GM12872 (cell line): ENCODE measurements at regions not wholly inside any gene's neighbourhood (a gene's known extent, or its start where the extent isn't known, plus 50 kb on each side); places are given as distances from the start of the nearest gene placed in this dataset.

Experiments used
- CTCF ChIP-seq: IDR thresholded peaks from 3 replicates; pipeline ENCODE4 v1.5.1; 2011; ENCODE audit warnings: low read depth, mild to moderate bottlenecking, low read length, moderate library complexity; ENCODE audit not compliant: insufficient read depth

GRCh38 chr2:144971786-144972335 is 451.9 kb upstream of the ZEB2 start:
- no peak for TF ChIP-seq CTCF

- TF ChIP-seq CTCF: no peak
These were observed 448.0 kb upstream of the ZEB2 start for GRCh38 chr2:144967961-144968360.

- TF ChIP-seq CTCF: no peak
These were observed 445.3 kb upstream of the ZEB2 start for GRCh38 chr2:144965172-144965571.

- no peak for TF ChIP-seq CTCF
These were observed 443.1 kb upstream of the ZEB2 start for GRCh38 chr2:144963031-144963430.

GRCh38 chr2:144959416-144959815 is 439.5 kb upstream of the ZEB2 start:
- no peak for TF ChIP-seq CTCF

GRCh38 chr2:144950899-144951560 is 431.1 kb upstream of the ZEB2 start:
- no peak for TF ChIP-seq CTCF

- TF ChIP-seq CTCF: no peak
These were observed 428.4 kb upstream of the ZEB2 start for GRCh38 chr2:144948205-144948855.
